ENCODE measurements at regions not wholly inside any gene's neighbourhood (a gene's known extent, or its start where the extent isn't known, plus 50 kb on each side); places are given as distances from the start of the nearest gene placed in this dataset.

- no peak overlapping the region for H3K27ac Mint-ChIP-seq
- no peaks in the 10 kb centered on the region for H3K4me1 Mint-ChIP-seq (ENCODE audit: low read depth)
- H3K27me3 Mint-ChIP-seq: no peaks in the 10 kb centered on the region
- intact Hi-C loops (cut with micrococcal nuclease): no loop called here
- H3K36me3 Mint-ChIP-seq (ENCODE audit: low read depth): no peaks in the 10 kb centered on the region
- H3K4me3 Mint-ChIP-seq: no peak overlapping the region
- H3K9me3 Mint-ChIP-seq: peaks cover 5% of the 10 kb centered on the region
Measured at GRCh38 chr1:90650401-90650800, 66.7 kb downstream of the BARHL2 start.

- Mint-ChIP-seq H3K4me3 (no peak overlapping the region), H3K36me3 (ENCODE audit: low read depth) (no peaks in the 10 kb centered on the region), H3K27ac (no peak overlapping the region), H3K27me3 (no peaks in the 10 kb centered on the region), H3K9me3 (peaks cover 8% of the 10 kb centered on the region), H3K4me1 (ENCODE audit: low read depth) (no peaks in the 10 kb centered on the region)
- intact Hi-C loops (cut with micrococcal nuclease): no loop called here
Measured at GRCh38 chr1:90640325-90640724, 76.8 kb downstream of the BARHL2 start.

DNA sequence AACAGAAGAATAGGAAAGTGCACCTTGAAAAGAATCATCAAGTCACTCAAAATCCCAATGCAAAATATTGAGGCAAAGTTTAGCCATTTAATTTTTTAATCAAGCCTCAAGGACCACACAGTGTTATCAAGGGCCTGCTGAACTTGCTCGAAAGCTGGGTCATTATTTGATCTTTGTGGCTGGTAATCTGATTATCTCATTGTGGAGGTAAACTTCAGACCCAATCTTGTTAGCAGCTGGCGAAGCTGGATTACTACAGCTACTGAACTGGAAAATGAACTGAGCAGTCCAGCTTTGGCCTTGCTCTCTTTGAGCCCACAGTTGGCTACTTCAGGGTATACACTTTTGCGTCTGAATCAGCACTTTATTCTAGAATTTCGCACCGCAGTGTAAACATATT is 94.4 kb downstream of the BARHL2 start:
- Mint-ChIP-seq H3K27me3 (no peaks in the 10 kb centered on the region), H3K36me3 (ENCODE audit: low read depth) (no peaks in the 10 kb centered on the region), H3K27ac (no peak overlapping the region), H3K4me1 (ENCODE audit: low read depth) (no peaks in the 10 kb centered on the region), H3K9me3 (no peaks in the 10 kb centered on the region), H3K4me3 (no peak overlapping the region)
- intact Hi-C loops (cut with micrococcal nuclease): no loop called here

GRCh38 chr1:90621986-90622385 is 95.1 kb downstream of the BARHL2 start:
- H3K36me3 Mint-ChIP-seq (ENCODE audit: low read depth): no peaks in the 10 kb centered on the region
- H3K9me3 Mint-ChIP-seq: no peaks in the 10 kb centered on the region
- no peak overlapping the region for H3K4me3 Mint-ChIP-seq
- intact Hi-C loops (cut with micrococcal nuclease): no loop called here
- H3K27ac Mint-ChIP-seq: no peak overlapping the region
- H3K27me3 Mint-ChIP-seq: no peaks in the 10 kb centered on the region
- H3K4me1 Mint-ChIP-seq (ENCODE audit: low read depth): no peaks in the 10 kb centered on the region

- H3K27me3 Mint-ChIP-seq: no peaks in the 10 kb centered on the region
- H3K27ac Mint-ChIP-seq: no peak overlapping the region
- H3K4me3 Mint-ChIP-seq: no peak overlapping the region
- no peaks in the 10 kb centered on the region for H3K36me3 Mint-ChIP-seq (ENCODE audit: low read depth)
- intact Hi-C loops (cut with micrococcal nuclease): no loop called here
- no peaks in the 10 kb centered on the region for H3K9me3 Mint-ChIP-seq
- peaks cover 6% of the 10 kb centered on the region for H3K4me1 Mint-ChIP-seq (ENCODE audit: low read depth)
Measured at GRCh38 chr1:90616395-90616794, 100.7 kb downstream of the BARHL2 start.

DNA sequence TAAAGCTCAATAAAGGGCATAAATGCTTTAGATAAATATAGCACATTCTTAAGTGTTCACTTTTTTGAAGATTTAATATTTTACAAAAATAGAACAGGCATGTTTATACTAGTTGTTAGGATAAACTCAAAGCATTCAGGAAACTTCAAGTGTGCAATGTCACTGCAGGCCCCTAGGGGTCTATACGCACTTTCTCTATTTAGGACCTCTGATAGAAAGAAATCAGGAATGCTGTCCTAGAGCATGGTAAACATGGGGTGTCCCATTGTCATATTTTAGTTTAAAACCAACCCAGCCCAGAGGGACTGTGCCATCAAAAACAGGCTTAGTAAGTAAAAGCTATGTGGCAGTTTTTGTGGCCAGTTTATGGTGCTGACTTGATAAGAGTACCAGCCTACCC is 102.2 kb downstream of the BARHL2 start:
- H3K36me3 Mint-ChIP-seq (ENCODE audit: low read depth): no peaks in the 10 kb centered on the region
- no peak overlapping the region for H3K4me3 Mint-ChIP-seq
- no peak overlapping the region for H3K27ac Mint-ChIP-seq
- H3K27me3 Mint-ChIP-seq: no peaks in the 10 kb centered on the region
- H3K9me3 Mint-ChIP-seq: no peaks in the 10 kb centered on the region
- intact Hi-C loops (cut with micrococcal nuclease): no loop called here
- peaks cover 6% of the 10 kb centered on the region for H3K4me1 Mint-ChIP-seq (ENCODE audit: low read depth)

DNA sequence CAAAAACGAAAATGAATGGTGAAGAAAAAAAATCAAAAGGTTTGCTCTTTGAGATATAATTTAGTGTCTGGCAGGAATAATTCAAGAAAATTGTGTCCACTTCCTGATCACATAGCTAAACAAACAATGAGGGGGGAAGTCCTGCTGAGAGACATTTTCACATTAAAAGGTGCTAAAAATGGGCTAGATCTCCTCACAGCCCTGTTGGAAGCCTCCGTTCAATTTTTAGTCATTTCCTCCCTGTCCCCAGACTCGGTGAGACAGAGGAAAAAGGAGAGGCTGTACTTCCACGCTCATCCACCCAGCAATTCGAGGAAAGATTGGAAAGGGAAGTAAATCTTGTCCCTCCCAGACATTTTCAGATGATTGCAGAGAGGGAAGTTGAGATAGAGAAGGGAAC is 103.7 kb downstream of the BARHL2 start:
- Mint-ChIP-seq H3K4me3 (no peak overlapping the region), H3K4me1 (ENCODE audit: low read depth) (peaks cover 6% of the 10 kb centered on the region), H3K27me3 (no peaks in the 10 kb centered on the region), H3K9me3 (no peaks in the 10 kb centered on the region), H3K27ac (no peak overlapping the region), H3K36me3 (ENCODE audit: low read depth) (no peaks in the 10 kb centered on the region)
- intact Hi-C loops (cut with micrococcal nuclease): no loop called here

DNA sequence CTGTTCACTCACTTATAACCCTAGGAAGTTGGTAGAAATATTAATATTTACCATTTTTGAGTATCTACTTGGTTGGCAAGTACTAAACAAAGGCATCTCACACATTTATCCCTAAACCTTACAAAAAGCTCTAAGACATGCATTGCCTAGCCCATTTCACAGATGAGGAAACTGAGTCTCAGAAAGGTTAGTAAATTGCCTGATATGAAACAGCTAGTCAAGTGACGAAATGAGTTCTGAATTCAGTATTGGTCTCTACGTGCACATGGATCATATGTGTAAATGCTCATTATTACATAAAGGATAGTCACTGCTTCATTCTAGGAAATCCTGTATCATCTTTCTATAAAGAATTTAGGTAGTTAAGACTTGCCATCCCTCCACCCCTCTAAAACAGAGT is 105.1 kb downstream of the BARHL2 start:
- intact Hi-C loops (cut with micrococcal nuclease): no loop called here
- H3K4me3 Mint-ChIP-seq: no peak overlapping the region
- no peaks in the 10 kb centered on the region for H3K36me3 Mint-ChIP-seq (ENCODE audit: low read depth)
- H3K4me1 Mint-ChIP-seq (ENCODE audit: low read depth): peaks cover 6% of the 10 kb centered on the region
- no peak overlapping the region for H3K27ac Mint-ChIP-seq
- H3K27me3 Mint-ChIP-seq: no peaks in the 10 kb centered on the region
- no peaks in the 10 kb centered on the region for H3K9me3 Mint-ChIP-seq

DNA sequence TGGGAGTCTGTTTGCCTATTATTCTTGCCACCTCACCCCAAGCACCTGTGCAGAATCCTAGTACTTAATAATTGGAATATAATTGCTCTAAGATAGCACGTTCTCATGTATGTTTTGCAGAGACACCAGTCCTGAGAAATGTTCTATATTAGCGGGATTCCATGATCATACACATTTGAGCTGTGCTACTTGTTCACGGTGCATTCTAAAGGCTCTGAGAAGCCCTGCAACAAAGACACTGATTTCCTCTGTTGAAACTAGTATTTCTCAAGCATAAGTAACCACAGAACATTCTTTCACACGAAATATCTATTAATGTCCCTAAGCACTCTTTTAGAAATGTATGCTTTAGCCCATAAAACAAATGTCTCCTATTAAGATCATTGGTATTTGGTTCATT is 109.4 kb downstream of the BARHL2 start:
- Mint-ChIP-seq H3K4me1 (ENCODE audit: low read depth) (no peaks in the 10 kb centered on the region), H3K9me3 (no peaks in the 10 kb centered on the region)

DNA sequence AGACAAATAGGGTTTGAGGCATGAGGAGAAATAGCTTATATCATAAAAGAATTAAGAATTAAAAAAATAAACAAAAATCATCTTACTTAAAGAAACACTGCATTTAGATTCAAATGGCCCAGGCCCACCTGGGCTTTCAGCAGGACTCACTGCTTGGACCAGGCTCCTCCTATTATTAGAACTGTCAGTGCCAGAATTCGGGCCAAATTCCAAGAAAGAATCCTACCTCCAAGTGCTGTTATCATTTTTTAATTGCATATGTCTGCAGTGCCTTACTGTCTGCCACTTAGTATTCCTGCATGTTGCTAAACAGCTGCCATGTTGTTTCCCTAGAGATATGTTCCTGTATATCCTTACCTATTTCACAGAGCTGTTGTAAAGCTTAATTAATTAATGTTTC is 112.0 kb downstream of the BARHL2 start:
- no peaks in the 10 kb centered on the region for H3K27me3 Mint-ChIP-seq
- H3K9me3 Mint-ChIP-seq: peaks cover under 1% of the 10 kb centered on the region
- H3K4me1 Mint-ChIP-seq (ENCODE audit: low read depth): no peaks in the 10 kb centered on the region
- no peaks in the 10 kb centered on the region for H3K36me3 Mint-ChIP-seq (ENCODE audit: low read depth)
- H3K4me3 Mint-ChIP-seq: no peak overlapping the region
- no peak overlapping the region for H3K27ac Mint-ChIP-seq
- intact Hi-C loops (cut with micrococcal nuclease): no loop called here

More for the DNA sequence above, 109.4 kb downstream of the BARHL2 start:
- no peak overlapping the region for H3K27ac Mint-ChIP-seq
- H3K36me3 Mint-ChIP-seq (ENCODE audit: low read depth): no peaks in the 10 kb centered on the region
- no peaks in the 10 kb centered on the region for H3K27me3 Mint-ChIP-seq
- intact Hi-C loops (cut with micrococcal nuclease): no loop called here
- no peak overlapping the region for H3K4me3 Mint-ChIP-seq

DNA sequence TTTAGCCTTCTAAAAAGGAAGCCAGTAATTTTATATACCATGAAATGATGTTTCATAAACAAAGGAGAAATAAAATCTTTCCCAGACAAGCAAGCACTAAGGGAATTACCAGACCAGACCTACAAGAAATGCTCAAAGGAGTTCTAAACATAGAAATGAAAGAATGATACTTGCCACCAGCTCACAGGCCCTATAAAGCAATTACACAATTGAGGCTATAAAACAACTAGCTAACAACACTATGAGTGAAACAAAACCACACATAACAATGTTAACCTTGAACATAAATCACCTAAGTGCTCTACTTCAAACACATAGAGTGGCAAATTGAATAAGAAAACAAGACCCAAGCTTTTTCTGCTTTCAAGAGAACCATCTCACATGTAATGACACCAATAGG is 123.8 kb downstream of the BARHL2 start:
- no peak overlapping the region for H3K27ac Mint-ChIP-seq
- no peaks in the 10 kb centered on the region for H3K4me1 Mint-ChIP-seq (ENCODE audit: low read depth)
- H3K9me3 Mint-ChIP-seq: peaks cover 34% of the 10 kb centered on the region
- no peak overlapping the region for H3K4me3 Mint-ChIP-seq
- H3K36me3 Mint-ChIP-seq (ENCODE audit: low read depth): no peaks in the 10 kb centered on the region
- intact Hi-C loops (cut with micrococcal nuclease): no loop called here
- H3K27me3 Mint-ChIP-seq: no peaks in the 10 kb centered on the region

DNA sequence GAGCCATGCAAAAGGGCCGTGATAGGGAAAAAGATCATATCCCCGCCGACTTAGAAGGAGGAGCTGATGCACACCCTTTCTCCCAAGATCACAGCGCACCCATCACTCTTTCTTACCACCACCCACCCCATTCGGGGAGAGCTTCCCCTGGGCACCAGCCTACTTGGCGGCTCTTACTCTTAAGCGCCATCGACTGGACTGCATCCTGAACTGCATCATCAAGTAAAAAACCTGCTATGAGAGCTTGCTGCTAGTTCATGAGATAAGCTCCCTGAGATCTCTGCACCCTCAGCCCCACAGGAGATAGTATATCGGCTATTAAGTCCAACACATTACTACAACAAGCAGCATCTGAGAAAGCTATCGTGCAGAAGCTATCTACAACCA is 125.1 kb downstream of the BARHL2 start:
- intact Hi-C loops (cut with micrococcal nuclease): no loop called here
- Mint-ChIP-seq H3K4me3 (no peak overlapping the region), H3K27ac (no peak overlapping the region)

GRCh38 chr1:90591355-90591969 is 125.6 kb downstream of the BARHL2 start:
- Mint-ChIP-seq H3K4me1 (ENCODE audit: low read depth) (no peaks in the 10 kb centered on the region), H3K9me3 (peaks cover 38% of the 10 kb centered on the region), H3K27ac (no peak overlapping the region), H3K27me3 (no peaks in the 10 kb centered on the region), H3K4me3 (no peak overlapping the region), H3K36me3 (ENCODE audit: low read depth) (no peaks in the 10 kb centered on the region)
- intact Hi-C loops (cut with micrococcal nuclease): no loop called here

More for the DNA sequence above, 125.1 kb downstream of the BARHL2 start:
- Mint-ChIP-seq H3K27me3 (no peaks in the 10 kb centered on the region), H3K9me3 (peaks cover 36% of the 10 kb centered on the region), H3K4me1 (ENCODE audit: low read depth) (no peaks in the 10 kb centered on the region), H3K36me3 (ENCODE audit: low read depth) (no peaks in the 10 kb centered on the region)

DNA sequence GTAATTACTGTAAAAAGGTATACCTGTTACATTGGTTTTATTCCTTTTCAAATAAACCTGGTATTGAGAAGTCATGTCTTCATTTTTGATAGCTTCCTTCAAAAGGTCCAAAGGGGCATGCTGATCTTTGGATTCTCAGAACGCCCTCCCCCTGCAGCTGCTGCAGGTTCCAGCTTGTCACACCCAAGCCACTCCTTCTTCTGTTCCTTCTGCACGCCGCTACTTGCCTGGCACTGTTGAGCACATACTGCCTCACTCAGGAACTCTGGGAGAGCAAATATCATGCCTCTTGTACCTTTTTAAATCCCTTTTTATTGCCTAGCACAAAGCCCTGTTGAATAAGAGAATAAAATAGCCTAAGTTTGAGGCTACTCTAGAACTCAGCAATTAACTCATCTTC is 136.9 kb downstream of the BARHL2 start:
- no peaks in the 10 kb centered on the region for H3K27me3 Mint-ChIP-seq
- no peaks in the 10 kb centered on the region for H3K36me3 Mint-ChIP-seq (ENCODE audit: low read depth)
- no peak overlapping the region for H3K4me3 Mint-ChIP-seq
- H3K9me3 Mint-ChIP-seq: peaks cover 9% of the 10 kb centered on the region
- H3K27ac Mint-ChIP-seq: no peak overlapping the region
- intact Hi-C loops (cut with micrococcal nuclease): no loop called here
- no peaks in the 10 kb centered on the region for H3K4me1 Mint-ChIP-seq (ENCODE audit: low read depth)

- Mint-ChIP-seq H3K9me3 (peaks cover 9% of the 10 kb centered on the region), H3K4me1 (ENCODE audit: low read depth) (no peaks in the 10 kb centered on the region), H3K27ac (no peak overlapping the region), H3K36me3 (ENCODE audit: low read depth) (no peaks in the 10 kb centered on the region), H3K27me3 (no peaks in the 10 kb centered on the region), H3K4me3 (no peak overlapping the region)
- intact Hi-C loops (cut with micrococcal nuclease): loop anchor here (5.0 kb wide), 1 partner anchor 378 kb away; no protein-coding TSS in a partner anchor
Measured at GRCh38 chr1:90579212-90579802, 137.8 kb downstream of the BARHL2 start.

Measured in dendritic cell treated with granulocyte-macrophage colony-stimulating factor and Interleukin-4, amounts not matched to agents 40 ng/mL and 50 ng/mL, for 4 days (primary cell).